GM10266 (cell line): ENCODE measurements at regions not wholly inside any gene's neighbourhood (a gene's known extent, or its start where the extent isn't known, plus 50 kb on each side); places are given as distances from the start of the nearest gene placed in this dataset.
"Not testable (repeated sequence)": the region's sequence is repeated elsewhere in the genome, so short reads cannot be mapped to it uniquely, and the experiment has no call there.

Experiments used
- DNase-seq: peaks from one replicate; pipeline ENCODE4 v3.0.0; 2012; ENCODE audit errors: extremely low spot score
- CTCF ChIP-seq: IDR thresholded peaks from 2 replicates; pipeline ENCODE4 v1.5.1; 2012; ENCODE audit warnings: mild to moderate bottlenecking, low read depth; ENCODE audit not compliant: control insufficient read depth, insufficient read depth; ENCODE audit errors: missing control alignments

- TF ChIP-seq CTCF = no peak
- DNase-seq = no peak
Measured at GRCh38 chr6:72457738-72458137, 164.1 kb upstream of the KCNQ5 start.

DNA sequence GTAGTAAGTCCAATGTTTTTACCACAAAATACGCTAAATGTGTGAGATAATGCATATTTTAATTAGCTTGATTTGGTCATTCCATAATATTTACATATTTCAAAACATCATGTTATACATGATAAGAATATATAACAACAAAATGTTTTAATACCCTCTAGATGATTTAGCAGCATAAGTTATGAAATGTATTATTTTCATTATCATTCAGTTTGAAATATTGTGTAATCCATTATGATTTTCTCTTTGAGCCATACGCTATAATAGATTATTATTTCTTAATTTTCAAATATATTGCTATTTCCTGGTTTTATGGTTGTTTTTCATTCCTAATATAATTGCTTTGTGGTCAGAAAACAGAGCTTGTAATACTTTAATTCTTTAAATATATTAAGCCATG is 163.3 kb upstream of the KCNQ5 start:
- no peak for DNase-seq
- no peak for TF ChIP-seq CTCF

DNA sequence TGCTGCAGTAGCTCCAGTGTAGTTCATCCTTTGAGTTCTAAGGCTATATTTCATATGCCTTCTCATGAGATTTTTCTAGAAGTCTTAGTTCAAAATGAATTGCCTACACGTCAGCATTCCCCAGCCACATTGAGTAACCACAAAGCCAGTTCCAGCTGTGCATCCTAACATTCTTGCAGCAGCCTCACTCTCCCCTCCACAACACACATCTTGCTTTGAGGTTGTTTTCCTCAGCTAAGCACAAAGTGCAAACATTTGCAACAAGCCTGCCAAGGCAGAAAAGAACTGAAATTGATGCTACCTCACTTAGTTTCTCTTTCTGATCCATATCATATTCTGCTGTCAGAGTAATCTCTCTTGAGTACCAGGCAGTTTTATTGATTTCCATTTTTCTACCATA is 160.7 kb upstream of the KCNQ5 start:
- DNase-seq = no peak
- TF ChIP-seq CTCF = no peak

DNA sequence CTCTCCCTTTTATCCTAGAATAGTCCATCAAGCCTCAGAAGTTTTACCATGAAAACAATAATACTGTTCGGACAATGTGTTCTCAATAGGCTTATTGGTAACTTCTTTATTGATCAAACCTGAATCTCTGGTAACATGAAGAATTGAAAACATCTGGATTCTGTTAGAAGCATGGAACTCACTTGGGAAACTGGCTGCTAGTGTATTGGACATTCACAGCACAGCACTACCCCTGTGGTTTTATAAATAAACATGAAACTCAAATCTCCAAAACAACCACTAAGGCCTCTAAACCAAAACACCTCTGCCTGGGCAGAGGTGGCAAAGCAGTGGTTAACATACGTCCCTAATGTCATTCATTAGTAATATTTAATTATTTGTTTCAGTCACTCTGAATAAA is 157.6 kb upstream of the KCNQ5 start:
- no peak for TF ChIP-seq CTCF
- no peak for DNase-seq

- DNase-seq = no peak
- TF ChIP-seq CTCF = no peak
Measured at GRCh38 chr6:72464791-72465691, 156.8 kb upstream of the KCNQ5 start.

DNA sequence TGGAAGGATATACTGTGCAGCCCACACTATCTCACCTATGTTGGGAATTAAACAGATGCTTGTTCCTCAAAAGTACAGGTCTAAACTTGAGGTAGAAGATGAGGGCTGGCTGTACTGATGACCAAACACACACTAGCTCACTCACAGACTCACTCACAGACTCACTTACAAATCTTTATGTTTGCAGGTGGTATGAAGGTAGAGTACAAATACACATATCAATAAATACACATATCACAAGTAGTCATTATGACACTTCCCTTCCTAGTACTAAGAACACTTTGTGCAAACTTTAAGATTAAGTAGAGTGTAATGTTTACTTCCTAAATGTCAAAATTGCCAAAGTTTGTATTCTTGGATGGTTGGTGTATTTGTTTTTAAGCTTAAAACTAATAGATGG is 155.4 kb upstream of the KCNQ5 start:
- no peak for DNase-seq
- no peak for TF ChIP-seq CTCF

GRCh38 chr6:72466971-72467566 is 154.8 kb upstream of the KCNQ5 start:
- DNase-seq = no peak
- no peak for TF ChIP-seq CTCF

- DNase-seq = not testable (repeated sequence)
Measured at GRCh38 chr6:72469406-72469983, 152.4 kb upstream of the KCNQ5 start.
